ENCODE measurements at regions not wholly inside any gene's neighbourhood (a gene's known extent, or its start where the extent isn't known, plus 50 kb on each side); places are given as distances from the start of the nearest gene placed in this dataset.

DNA sequence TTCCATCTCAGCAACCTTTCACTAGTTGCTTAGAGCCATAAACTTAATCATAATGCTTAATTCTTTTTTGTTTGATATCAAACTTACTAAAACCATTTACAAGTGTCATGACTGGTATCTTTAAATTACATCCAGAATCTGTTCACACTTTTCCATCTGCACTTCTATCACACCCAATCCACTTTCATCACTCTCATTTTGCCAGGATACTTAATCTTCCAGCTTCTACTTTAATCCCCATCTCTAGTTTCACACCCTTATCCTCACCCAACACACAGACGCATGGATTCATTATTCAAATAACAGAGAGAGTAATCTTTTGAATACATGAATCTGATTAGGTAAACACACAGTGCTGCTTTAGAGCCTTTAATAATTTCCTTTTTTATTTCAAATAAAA lies 828.4 kb downstream of the HACE1 start:
- Histone ChIP-seq H3K4me1 (ENCODE audit: control insufficient read depth in 5 of 5, insufficient read depth in 5 of 5, low read length in 5 of 5) (no peaks in the 10 kb centered on the region), H3K27ac (ENCODE audit: low read depth in 1 of 2, low read length in 1 of 2) (no peak overlapping the region), H3K36me3 (ENCODE audit: control insufficient read depth in 4 of 4, insufficient read depth in 4 of 4, low read length in 4 of 4) (no peaks in the 10 kb centered on the region), H3K9me3 (ENCODE audit: control insufficient read depth in 4 of 4, insufficient read depth in 3 of 4, low read length in 3 of 4) (no peaks in the 10 kb centered on the region), H3K9ac (ENCODE audit: insufficient read depth in 1 of 2, low read length in 2 of 2) (no peak overlapping the region), H3K4me3 (no peak overlapping the region), H3K27me3 (ENCODE audit: control insufficient read depth in 3 of 3, insufficient read depth in 3 of 3, low read length in 2 of 3) (no peaks in the 10 kb centered on the region)
- no peak for DNase-seq
- no peak for ATAC-seq (ENCODE audit: insufficient read depth, low FRiP score)
- TF ChIP-seq, protein P1, sequence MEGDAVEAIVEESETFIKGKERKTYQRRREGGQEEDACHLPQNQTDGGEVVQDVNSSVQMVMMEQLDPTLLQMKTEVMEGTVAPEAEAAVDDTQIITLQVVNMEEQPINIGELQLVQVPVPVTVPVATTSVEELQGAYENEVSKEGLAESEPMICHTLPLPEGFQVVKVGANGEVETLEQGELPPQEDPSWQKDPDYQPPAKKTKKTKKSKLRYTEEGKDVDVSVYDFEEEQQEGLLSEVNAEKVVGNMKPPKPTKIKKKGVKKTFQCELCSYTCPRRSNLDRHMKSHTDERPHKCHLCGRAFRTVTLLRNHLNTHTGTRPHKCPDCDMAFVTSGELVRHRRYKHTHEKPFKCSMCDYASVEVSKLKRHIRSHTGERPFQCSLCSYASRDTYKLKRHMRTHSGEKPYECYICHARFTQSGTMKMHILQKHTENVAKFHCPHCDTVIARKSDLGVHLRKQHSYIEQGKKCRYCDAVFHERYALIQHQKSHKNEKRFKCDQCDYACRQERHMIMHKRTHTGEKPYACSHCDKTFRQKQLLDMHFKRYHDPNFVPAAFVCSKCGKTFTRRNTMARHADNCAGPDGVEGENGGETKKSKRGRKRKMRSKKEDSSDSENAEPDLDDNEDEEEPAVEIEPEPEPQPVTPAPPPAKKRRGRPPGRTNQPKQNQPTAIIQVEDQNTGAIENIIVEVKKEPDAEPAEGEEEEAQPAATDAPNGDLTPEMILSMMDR (IDR thresholded peaks at IDR 0.05; ENCODE audit: control extremely low read depth, extremely low read depth), result no peak
- 79 to 88% methylated on average over 1 of the region's 1 CpG for WGBS, 2 donors

DNA sequence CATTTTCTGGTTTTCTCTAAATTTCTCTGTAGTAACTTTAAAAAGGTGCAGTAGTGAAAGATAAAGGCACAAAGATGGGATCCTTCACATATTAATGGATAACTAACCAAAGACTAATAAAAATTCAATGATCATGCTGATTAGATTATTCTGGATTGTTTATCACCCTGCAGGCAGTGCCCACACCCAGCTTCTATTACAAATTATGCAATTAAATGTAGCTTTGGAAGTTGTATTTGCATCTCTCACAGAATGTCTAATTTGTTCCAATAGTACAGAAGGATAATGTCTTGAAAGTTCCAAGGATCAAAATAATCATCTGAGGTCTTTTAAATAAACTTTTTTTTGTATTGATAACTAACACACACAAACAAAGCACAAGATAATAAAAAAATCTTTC lies 837.6 kb downstream of the HACE1 start:
- H3K4me1 ChIP-seq (ENCODE audit: control insufficient read depth in 5 of 5, insufficient read depth in 5 of 5, low read length in 5 of 5), result no peaks in the 10 kb centered on the region
- H3K9me3 ChIP-seq (ENCODE audit: control insufficient read depth in 4 of 4, insufficient read depth in 3 of 4, low read length in 3 of 4), result no peaks in the 10 kb centered on the region
- H3K36me3 ChIP-seq (ENCODE audit: control insufficient read depth in 4 of 4, insufficient read depth in 4 of 4, low read length in 4 of 4), result no peaks in the 10 kb centered on the region
- DNase-seq, result no peak
- H3K27ac ChIP-seq (ENCODE audit: low read depth in 1 of 2, low read length in 1 of 2), result no peak overlapping the region
- ATAC-seq (ENCODE audit: insufficient read depth, low FRiP score), result no peak
- no peaks in the 10 kb centered on the region for H3K27me3 ChIP-seq (ENCODE audit: control insufficient read depth in 3 of 3, insufficient read depth in 3 of 3, low read length in 2 of 3)
- TF ChIP-seq, protein P1 (IDR thresholded peaks at IDR 0.05; ENCODE audit: control extremely low read depth, extremely low read depth), result no peak
- no peak overlapping the region for H3K4me3 ChIP-seq
- H3K9ac ChIP-seq (ENCODE audit: insufficient read depth in 1 of 2, low read length in 2 of 2), result no peak overlapping the region

DNA sequence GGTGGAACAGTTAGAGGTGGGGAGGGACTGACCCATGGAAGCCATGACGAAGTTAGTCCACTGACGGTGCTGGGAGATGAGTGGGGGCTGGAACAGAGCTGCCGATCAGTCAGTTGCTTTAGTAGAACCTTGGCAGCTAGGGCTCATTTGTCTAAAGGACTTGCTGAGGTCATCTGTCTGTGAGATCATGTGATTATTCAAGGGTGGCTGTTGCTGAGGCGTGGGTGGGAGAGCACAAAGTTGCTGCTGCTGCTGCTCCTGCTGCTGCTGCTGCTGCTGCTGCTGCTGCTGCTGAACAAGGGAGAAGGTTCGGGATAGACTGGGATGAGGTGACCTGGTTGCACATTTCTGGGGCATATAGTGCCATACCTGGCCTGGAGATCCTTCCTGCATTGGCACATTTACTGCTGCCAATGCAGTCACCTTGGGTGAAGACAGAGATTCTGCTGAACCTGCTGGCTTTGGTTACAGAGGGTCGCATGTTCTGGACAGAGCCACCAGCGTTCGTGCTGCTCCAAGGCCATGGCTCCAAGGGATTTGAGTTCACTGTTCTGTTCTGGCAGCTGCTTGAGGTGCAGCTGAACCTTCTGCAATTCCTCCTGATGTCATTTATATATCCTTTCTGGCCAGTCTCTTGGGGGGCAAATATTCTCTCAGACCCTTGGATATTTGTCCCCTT lies 840.5 kb downstream of the HACE1 start:
- H3K9me3 ChIP-seq (ENCODE audit: control insufficient read depth in 4 of 4, insufficient read depth in 3 of 4, low read length in 3 of 4), result no peaks in the 10 kb centered on the region
- no peaks in the 10 kb centered on the region for H3K27me3 ChIP-seq (ENCODE audit: control insufficient read depth in 3 of 3, insufficient read depth in 3 of 3, low read length in 2 of 3)
- no peaks in the 10 kb centered on the region for H3K36me3 ChIP-seq (ENCODE audit: control insufficient read depth in 4 of 4, insufficient read depth in 4 of 4, low read length in 4 of 4)
- TF ChIP-seq, protein P1 (IDR thresholded peaks at IDR 0.05; ENCODE audit: control extremely low read depth, extremely low read depth), result no peak
- WGBS, 2 donors, result 84 to 89% methylated on average over 8 of the region's 8 CpGs
- ATAC-seq (ENCODE audit: insufficient read depth, low FRiP score), result no peak
- no peaks in the 10 kb centered on the region for H3K4me1 ChIP-seq (ENCODE audit: control insufficient read depth in 5 of 5, insufficient read depth in 5 of 5, low read length in 5 of 5)
- no peak overlapping the region for H3K9ac ChIP-seq (ENCODE audit: insufficient read depth in 1 of 2, low read length in 2 of 2)
- DNase-seq, result no peak
- no peak overlapping the region for H3K4me3 ChIP-seq
- H3K27ac ChIP-seq (ENCODE audit: low read depth in 1 of 2, low read length in 1 of 2), result no peak overlapping the region
